ENCODE measurements at regions not wholly inside any gene's neighbourhood (a gene's known extent, or its start where the extent isn't known, plus 50 kb on each side); places are given as distances from the start of the nearest gene placed in this dataset.

- H3K36me3 ChIP-seq (replicated peaks in 1 of 2; ENCODE audit: control extremely low read depth in 1 of 2, control insufficient read depth in 1 of 2, extremely low read depth in 1 of 2, insufficient read depth in 2 of 2, low read length in 1 of 2): no peaks in the 10 kb centered on the region
- no peaks in the 10 kb centered on the region for H3K9me3 ChIP-seq (ENCODE audit: control extremely low read depth in 1 of 3, control insufficient read depth in 2 of 3, insufficient read depth in 1 of 3, low read length in 2 of 3)
- no CpG with 5 or more reads among the region's 8 CpGs for WGBS (ENCODE audit: insufficient coverage)
- H2AFZ ChIP-seq (ENCODE audit: insufficient read depth, low read depth, low read length, poor library complexity, severe bottlenecking): no peak overlapping the region
- intact Hi-C loops (cut with micrococcal nuclease): no loop called here
- POLR2A ChIA-PET: no interaction called here
- TF ChIP-seq CTCF (IDR thresholded peaks at IDR 0.05): no peak
- no peak for TF ChIP-seq EZH2 (IDR thresholded peaks at IDR 0.05; ENCODE audit: borderline replicate concordance, insufficient read depth, low read depth, low read length, poor library complexity, severe bottlenecking)
- H3K4me3 ChIP-seq (ENCODE audit: control extremely low read depth in 1 of 5, extremely low read depth in 1 of 5, insufficient read depth in 1 of 5, low read depth in 2 of 5, low read length in 4 of 5): no peak overlapping the region
- no peaks in the 10 kb centered on the region for H3K9me3 Mint-ChIP-seq (ENCODE audit: insufficient read depth)
- H3K27me3 Mint-ChIP-seq: peaks cover 8% of the 10 kb centered on the region
- H3K4me3 Mint-ChIP-seq: no peak overlapping the region
- CTCF ChIA-PET: no interaction called here
- H4K20me1 ChIP-seq (ENCODE audit: control insufficient read depth, insufficient read depth, low read length, poor library complexity, severe bottlenecking): no peaks in the 10 kb centered on the region
- DNase-seq (no peak), ATAC-seq (ENCODE audit: low read depth) (no peak)
- no peak overlapping the region for H3K4me2 ChIP-seq (replicated peaks; ENCODE audit: low read depth, low read length, poor library complexity, severe bottlenecking)
- H3K4me1 ChIP-seq (ENCODE audit: control insufficient read depth in 2 of 2, insufficient read depth in 2 of 2, low read length in 2 of 2): peaks cover 12 to 13% of the 10 kb centered on the region in 2 donors
- no peak overlapping the region for H3K9ac ChIP-seq (ENCODE audit: low read length)
- peaks cover 0 to 3% (median 1%) of the 10 kb centered on the region in 4 experiments for H3K27me3 ChIP-seq (replicated peaks in 1 of 4; ENCODE audit: control extremely low read depth in 1 of 4, control insufficient read depth in 3 of 4, insufficient read depth in 4 of 4, low read length in 3 of 4)
- no peaks in the 10 kb centered on the region for H3K79me2 ChIP-seq (ENCODE audit: control insufficient read depth, insufficient read depth, low read length)
- H3K27ac Mint-ChIP-seq: no peak overlapping the region
- H3K27ac ChIP-seq (ENCODE audit: low read length in 2 of 2): no peak overlapping the region
- peaks cover 18% of the 10 kb centered on the region for H3K4me1 Mint-ChIP-seq
Observed at GRCh38 chr4:108529984-108530905, 90.1 kb upstream of the RPL34 start.

GRCh38 chr4:108529102-108529501, 91.3 kb upstream of the RPL34 start:
- TF ChIP-seq CTCF (IDR thresholded peaks at IDR 0.05) (no peak), EZH2 (IDR thresholded peaks at IDR 0.05; ENCODE audit: borderline replicate concordance, insufficient read depth, low read depth, low read length, poor library complexity, severe bottlenecking) (no peak)
- Histone ChIP-seq H3K27ac (ENCODE audit: low read length in 2 of 2) (no peak overlapping the region), H4K20me1 (ENCODE audit: control insufficient read depth, insufficient read depth, low read length, poor library complexity, severe bottlenecking) (no peaks in the 10 kb centered on the region), H3K4me1 (ENCODE audit: control insufficient read depth in 2 of 2, insufficient read depth in 2 of 2, low read length in 2 of 2) (peaks cover 12 to 13% of the 10 kb centered on the region in 2 donors), H3K4me2 (replicated peaks; ENCODE audit: low read depth, low read length, poor library complexity, severe bottlenecking) (no peak overlapping the region), H3K9me3 (ENCODE audit: control extremely low read depth in 1 of 3, control insufficient read depth in 2 of 3, insufficient read depth in 1 of 3, low read length in 2 of 3) (no peaks in the 10 kb centered on the region), H3K9ac (ENCODE audit: low read length) (no peak overlapping the region), H3K79me2 (ENCODE audit: control insufficient read depth, insufficient read depth, low read length) (no peaks in the 10 kb centered on the region), H2AFZ (ENCODE audit: insufficient read depth, low read depth, low read length, poor library complexity, severe bottlenecking) (no peak overlapping the region), H3K27me3 (replicated peaks in 1 of 4; ENCODE audit: control extremely low read depth in 1 of 4, control insufficient read depth in 3 of 4, insufficient read depth in 4 of 4, low read length in 3 of 4) (peaks cover 0 to 3% (median 1%) of the 10 kb centered on the region in 4 experiments), H3K36me3 (replicated peaks in 1 of 2; ENCODE audit: control extremely low read depth in 1 of 2, control insufficient read depth in 1 of 2, extremely low read depth in 1 of 2, insufficient read depth in 2 of 2, low read length in 1 of 2) (no peaks in the 10 kb centered on the region), H3K4me3 (ENCODE audit: control extremely low read depth in 1 of 5, extremely low read depth in 1 of 5, insufficient read depth in 1 of 5, low read depth in 2 of 5, low read length in 4 of 5) (no peak overlapping the region)
- Mint-ChIP-seq H3K27me3 (peaks cover 8% of the 10 kb centered on the region), H3K27ac (no peak overlapping the region), H3K4me1 (peaks cover 18% of the 10 kb centered on the region), H3K4me3 (no peak overlapping the region), H3K9me3 (ENCODE audit: insufficient read depth) (no peaks in the 10 kb centered on the region)
- ChIA-PET CTCF (no interaction called here), POLR2A (no interaction called here)
- intact Hi-C loops (cut with micrococcal nuclease): no loop called here
- no peak for DNase-seq
- no peak for ATAC-seq (ENCODE audit: low read depth)
- 60% methylated on average over 1 of the region's 1 CpG for WGBS (ENCODE audit: insufficient coverage)

Data from B cell (primary cell).